Right lobe of liver (tissue), 4 donors: ENCODE measurements at regions not wholly inside any gene's neighbourhood (a gene's known extent, or its start where the extent isn't known, plus 50 kb on each side); places are given as distances from the start of the nearest gene placed in this dataset.

Source experiments
- CTCF ChIP-seq, 4 donors: fragments of 200-600 bp in 3 of 4; fragments of 450-650 bp in 1 of 4; IDR thresholded peaks; one replicate each; pipeline versions ENCODE4 v1.5.1 to v1.8.0; 2016 to 2022; ENCODE audit warnings: antibody characterized with exemption in 4 of 4, mild to moderate bottlenecking in 2 of 4
- POLR2A ChIP-seq: fragments of 450-650 bp; IDR thresholded peaks from one replicate; pipeline ENCODE4 v1.6.1; 2017; ENCODE audit warnings: antibody characterized with exemption, mild to moderate bottlenecking
- donor health status: DM: no; HTN: no; CAD: no.
- donor health status: DM: no; HTN: no; CAD: no.
- donor health status: DM: no; HTN: yes; CAD: no.

DNA sequence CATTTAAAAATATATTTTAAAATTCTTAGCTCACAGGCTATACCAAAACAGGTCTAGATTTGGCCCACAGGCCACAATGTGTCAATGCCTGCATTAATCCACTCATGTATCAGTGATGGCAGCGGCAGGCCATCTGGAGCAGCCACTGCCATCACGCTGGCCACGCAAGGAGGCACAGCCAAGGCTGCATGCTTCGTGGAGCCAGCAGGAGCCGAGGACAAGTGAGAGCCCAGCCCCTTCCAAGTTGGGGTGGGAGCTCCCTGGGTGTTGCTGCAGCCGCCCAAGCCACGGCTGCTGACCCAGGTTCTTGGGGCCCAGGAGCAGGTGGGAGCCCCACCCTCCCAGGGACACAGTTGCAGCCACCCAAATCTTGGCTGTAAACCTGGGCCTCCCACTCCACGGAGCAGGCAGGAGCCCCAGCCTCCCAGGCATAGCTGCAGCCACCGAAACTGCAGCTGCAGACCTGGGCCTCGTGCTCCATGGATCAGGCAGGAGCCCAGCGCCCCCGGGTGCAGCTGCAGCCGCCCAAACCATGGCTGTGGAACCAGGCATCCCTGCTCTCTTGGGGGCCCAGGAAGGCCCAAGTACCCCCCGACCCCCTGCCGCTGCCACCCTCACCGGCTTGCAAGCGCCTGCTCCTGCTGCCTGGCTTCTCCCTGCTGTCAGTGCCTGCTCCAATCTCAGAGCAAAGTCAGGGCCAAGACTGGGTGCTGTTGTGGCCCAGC lies 87.3 kb upstream of the CACUL1 start:
- no peak for TF ChIP-seq CTCF (IDR thresholded peaks at IDR 0.05)
- TF ChIP-seq POLR2A: no peak
